Thoracic aorta (tissue), 2 donors: ENCODE measurements at regions not wholly inside any gene's neighbourhood (a gene's known extent, or its start where the extent isn't known, plus 50 kb on each side); places are given as distances from the start of the nearest gene placed in this dataset.
"Not testable (repeated sequence)": the region's sequence is repeated elsewhere in the genome, so short reads cannot be mapped to it uniquely, and the experiment has no call there.

Source experiments
- ATAC-seq: fragments of 150-250 bp; one replicate; pipeline ENCODE4 v1.8.0; 2017; ENCODE audit warnings: low read depth; ENCODE audit not compliant: insufficient number of reproducible peaks, low FRiP score
- DNase-seq: peaks from one replicate; pipeline ENCODE4 v3.0.0-alpha.2; 2020; ENCODE audit warnings: low spot score
- H3K27ac ChIP-seq, 2 donors: fragments of 200-600 bp; sonication (generic); 1 replicate in 1 of 2; 2 replicates in 1 of 2; pipeline ENCODE4 v1.5.1; 2016; ENCODE audit warnings: mild to moderate bottlenecking in 2 of 2, moderate library complexity in 2 of 2
- H3K27me3 ChIP-seq: fragments of 200-600 bp; sonication (generic); replicated peaks from 2 replicates; pipeline ENCODE4 v1.6.0; 2016; ENCODE audit warnings: mild to moderate bottlenecking; ENCODE audit not compliant: insufficient read depth
- H3K36me3 ChIP-seq: fragments of 200-600 bp; sonication (generic); one replicate; pipeline ENCODE4 v1.5.1; 2016
- H3K4me1 ChIP-seq, 2 donors: fragments of 200-600 bp; sonication (generic); 1 replicate in 1 of 2; 2 replicates in 1 of 2; pipeline versions ENCODE4 v1.5.1 to v1.6.0; 2016; ENCODE audit warnings: low read depth in 2 of 2, mild to moderate bottlenecking in 1 of 2; ENCODE audit not compliant: control insufficient read depth in 1 of 2
- H3K4me3 ChIP-seq: fragments of 200-600 bp; sonication (generic); 2 replicates; pipeline ENCODE4 v1.5.1; 2016; ENCODE audit warnings: mild to moderate bottlenecking
- H3K9me3 ChIP-seq: fragments of 200-600 bp; sonication (generic); 2 replicates; pipeline ENCODE4 v1.5.1; 2016
- CTCF ChIP-seq: fragments of 200-600 bp; sonication (generic); IDR thresholded peaks from one replicate; pipeline ENCODE4 v1.5.1; 2019; ENCODE audit warnings: antibody characterized with exemption

- ATAC-seq: no peak
- no peaks in the 10 kb centered on the region for H3K27me3 ChIP-seq
- TF ChIP-seq CTCF: no peak
Measured at GRCh38 chr4:34318773-34319172, 1925.5 kb downstream of the ARAP2 start.

GRCh38 chr4:34323549-34324320, 1920.6 kb downstream of the ARAP2 start:
- no peak for DNase-seq
- no peak for ATAC-seq

More at GRCh38 chr4:34318773-34319172, 1925.5 kb downstream of the ARAP2 start:
- no peak for DNase-seq
- Histone ChIP-seq H3K4me3 (no peak overlapping the region), H3K4me1 (no peaks in the 10 kb centered on the region), H3K27ac (no peak overlapping the region), H3K9me3 (no peaks in the 10 kb centered on the region), H3K36me3 (no peaks in the 10 kb centered on the region)

GRCh38 chr4:34328939-34329338, 1915.4 kb downstream of the ARAP2 start:
- Histone ChIP-seq H3K27me3 (no peaks in the 10 kb centered on the region), H3K4me3 (no peak overlapping the region), H3K9me3 (no peaks in the 10 kb centered on the region), H3K27ac (no peak overlapping the region), H3K36me3 (no peaks in the 10 kb centered on the region), H3K4me1 (no peaks in the 10 kb centered on the region)
- no peak for TF ChIP-seq CTCF
- DNase-seq (no peak), ATAC-seq (no peak)

More at GRCh38 chr4:34323549-34324320, 1920.6 kb downstream of the ARAP2 start:
- no peaks in the 10 kb centered on the region for H3K9me3 ChIP-seq
- H3K36me3 ChIP-seq: no peaks in the 10 kb centered on the region
- H3K27me3 ChIP-seq: no peaks in the 10 kb centered on the region
- no peak for TF ChIP-seq CTCF
- H3K4me3 ChIP-seq: no peak overlapping the region
- no peaks in the 10 kb centered on the region for H3K4me1 ChIP-seq
- no peak overlapping the region for H3K27ac ChIP-seq

- H3K9me3 ChIP-seq, DNase-seq, H3K36me3 ChIP-seq, H3K27me3 ChIP-seq, H3K27ac ChIP-seq, H3K4me1 ChIP-seq, ATAC-seq, H3K4me3 ChIP-seq: not testable (repeated sequence)
Measured at GRCh38 chr4:34335156-34335555, 1909.2 kb downstream of the ARAP2 start.

- H3K27ac ChIP-seq, H3K4me3 ChIP-seq, H3K4me1 ChIP-seq, DNase-seq, ATAC-seq, H3K9me3 ChIP-seq, H3K27me3 ChIP-seq, H3K36me3 ChIP-seq: not testable (repeated sequence)
Measured at GRCh38 chr4:34335556-34335955, 1908.8 kb downstream of the ARAP2 start.

- H3K27me3 ChIP-seq: no peaks in the 10 kb centered on the region
- no peak for TF ChIP-seq CTCF
- H3K4me1 ChIP-seq: no peaks in the 10 kb centered on the region
- ATAC-seq (no peak), DNase-seq (no peak)
- H3K27ac ChIP-seq: no peak overlapping the region
- no peaks in the 10 kb centered on the region for H3K36me3 ChIP-seq
- no peaks in the 10 kb centered on the region for H3K9me3 ChIP-seq
- no peak overlapping the region for H3K4me3 ChIP-seq
Measured at GRCh38 chr4:34362654-34363053, 1881.7 kb downstream of the ARAP2 start.
